Thoracic aorta (tissue), 2 donors: ENCODE measurements at regions not wholly inside any gene's neighbourhood (a gene's known extent, or its start where the extent isn't known, plus 50 kb on each side); places are given as distances from the start of the nearest gene placed in this dataset.

Source experiments
- ATAC-seq: fragments of 150-250 bp; one replicate; pipeline ENCODE4 v1.8.0; 2017; ENCODE audit warnings: low read depth; ENCODE audit not compliant: insufficient number of reproducible peaks, low FRiP score
- DNase-seq: peaks from one replicate; pipeline ENCODE4 v3.0.0-alpha.2; 2020; ENCODE audit warnings: low spot score
- H3K27ac ChIP-seq, 2 donors: fragments of 200-600 bp; sonication (generic); 1 replicate in 1 of 2; 2 replicates in 1 of 2; pipeline ENCODE4 v1.5.1; 2016; ENCODE audit warnings: mild to moderate bottlenecking in 2 of 2, moderate library complexity in 2 of 2
- H3K27me3 ChIP-seq: fragments of 200-600 bp; sonication (generic); replicated peaks from 2 replicates; pipeline ENCODE4 v1.6.0; 2016; ENCODE audit warnings: mild to moderate bottlenecking; ENCODE audit not compliant: insufficient read depth
- H3K36me3 ChIP-seq: fragments of 200-600 bp; sonication (generic); one replicate; pipeline ENCODE4 v1.5.1; 2016
- H3K4me1 ChIP-seq, 2 donors: fragments of 200-600 bp; sonication (generic); 1 replicate in 1 of 2; 2 replicates in 1 of 2; pipeline versions ENCODE4 v1.5.1 to v1.6.0; 2016; ENCODE audit warnings: low read depth in 2 of 2, mild to moderate bottlenecking in 1 of 2; ENCODE audit not compliant: control insufficient read depth in 1 of 2
- H3K4me3 ChIP-seq: fragments of 200-600 bp; sonication (generic); 2 replicates; pipeline ENCODE4 v1.5.1; 2016; ENCODE audit warnings: mild to moderate bottlenecking
- H3K9me3 ChIP-seq: fragments of 200-600 bp; sonication (generic); 2 replicates; pipeline ENCODE4 v1.5.1; 2016
- CTCF ChIP-seq: fragments of 200-600 bp; sonication (generic); IDR thresholded peaks from one replicate; pipeline ENCODE4 v1.5.1; 2019; ENCODE audit warnings: antibody characterized with exemption

GRCh38 chr4:124079174-124079780 is 633.3 kb downstream of the ANKRD50 start:
- no peak for DNase-seq
- no peak overlapping the region for H3K27ac ChIP-seq
- no peaks in the 10 kb centered on the region for H3K9me3 ChIP-seq
- no peak for TF ChIP-seq CTCF
- no peaks in the 10 kb centered on the region for H3K27me3 ChIP-seq
- H3K36me3 ChIP-seq: no peaks in the 10 kb centered on the region
- H3K4me3 ChIP-seq: no peak overlapping the region
- no peaks in the 10 kb centered on the region for H3K4me1 ChIP-seq
- no peak for ATAC-seq

DNA sequence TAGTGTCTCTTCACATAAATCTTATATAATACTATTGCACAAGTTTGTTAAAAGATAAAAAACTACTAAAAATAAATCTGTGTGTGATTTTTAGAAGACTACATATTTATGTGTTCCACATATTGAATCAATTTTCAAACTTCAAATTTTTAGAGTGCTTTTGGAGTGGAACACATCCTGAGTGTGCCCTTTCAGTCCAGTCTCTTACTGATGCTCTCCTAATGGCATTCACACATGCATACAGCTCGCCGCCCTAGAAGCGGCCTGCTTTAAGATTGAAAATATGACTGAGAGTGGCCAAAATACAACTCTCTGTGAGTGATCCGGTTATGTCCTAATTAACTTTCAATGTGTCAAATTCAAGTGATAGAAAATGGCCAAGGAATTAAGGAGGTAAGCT is 628.8 kb downstream of the ANKRD50 start:
- Histone ChIP-seq H3K27me3 (no peaks in the 10 kb centered on the region), H3K27ac (no peak overlapping the region), H3K4me3 (no peak overlapping the region), H3K4me1 (no peaks in the 10 kb centered on the region), H3K9me3 (no peaks in the 10 kb centered on the region), H3K36me3 (no peaks in the 10 kb centered on the region)
- DNase-seq: no peak
- TF ChIP-seq CTCF: no peak
- ATAC-seq: no peak

DNA sequence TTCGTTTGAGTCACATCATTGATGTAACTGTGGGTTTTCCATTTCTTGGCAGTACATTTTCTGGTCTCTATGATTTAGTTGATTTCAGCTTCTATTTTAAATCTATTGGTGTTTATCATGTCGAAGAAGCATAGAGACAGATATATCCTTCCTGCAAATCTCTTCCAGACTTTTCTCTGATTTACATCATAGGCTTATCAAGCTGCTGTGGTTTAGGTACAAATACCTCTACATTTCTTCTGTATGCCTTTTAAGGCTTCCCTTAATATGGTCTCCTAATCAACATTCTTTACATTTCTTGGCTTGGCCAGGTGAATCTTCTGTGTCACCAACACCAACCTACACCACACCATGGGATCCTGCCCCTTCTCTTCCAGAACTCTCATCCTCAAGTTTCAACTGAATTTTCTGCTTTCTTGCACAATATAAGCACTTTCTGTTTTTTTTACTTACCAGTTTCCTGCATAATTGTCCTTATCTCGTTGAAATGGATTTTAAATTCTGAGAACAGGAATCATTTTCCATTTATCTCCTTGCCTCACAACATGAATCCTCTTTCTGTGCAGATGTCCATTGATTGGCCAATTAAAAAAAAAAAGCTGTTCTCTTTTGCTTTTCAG is 626.9 kb downstream of the ANKRD50 start:
- no peak for DNase-seq
- TF ChIP-seq CTCF: no peak
- H3K4me3 ChIP-seq: no peak overlapping the region
- H3K27me3 ChIP-seq: no peaks in the 10 kb centered on the region
- no peaks in the 10 kb centered on the region for H3K36me3 ChIP-seq
- ATAC-seq: no peak
- H3K27ac ChIP-seq: no peak overlapping the region
- peaks cover 0 to 6% of the 10 kb centered on the region in 2 donors for H3K4me1 ChIP-seq
- no peaks in the 10 kb centered on the region for H3K9me3 ChIP-seq

- DNase-seq: no peak
- ATAC-seq: no peak
- H3K4me1 ChIP-seq: peaks cover 0 to 6% of the 10 kb centered on the region in 2 donors
Observed at GRCh38 chr4:124090021-124090420, 622.5 kb downstream of the ANKRD50 start.

GRCh38 chr4:124092101-124092500 is 620.4 kb downstream of the ANKRD50 start:
- no peak for ATAC-seq
- DNase-seq: no peak
- H3K4me1 ChIP-seq: peaks cover 0 to 6% of the 10 kb centered on the region in 2 donors
- no peaks in the 10 kb centered on the region for H3K36me3 ChIP-seq
- H3K9me3 ChIP-seq: no peaks in the 10 kb centered on the region
- no peak overlapping the region for H3K27ac ChIP-seq
- no peaks in the 10 kb centered on the region for H3K27me3 ChIP-seq
- TF ChIP-seq CTCF: no peak
- H3K4me3 ChIP-seq: no peak overlapping the region

More at GRCh38 chr4:124090021-124090420, 622.5 kb downstream of the ANKRD50 start:
- Histone ChIP-seq H3K4me3 (no peak overlapping the region), H3K27ac (no peak overlapping the region), H3K9me3 (no peaks in the 10 kb centered on the region), H3K27me3 (no peaks in the 10 kb centered on the region), H3K36me3 (no peaks in the 10 kb centered on the region)
- TF ChIP-seq CTCF: no peak
